ENCODE measurements at regions not wholly inside any gene's neighbourhood (a gene's known extent, or its start where the extent isn't known, plus 50 kb on each side); places are given as distances from the start of the nearest gene placed in this dataset.
A peak's percentile ranks its signal among the peaks of the same experiment; 100 is the strongest.
"Not testable (repeated sequence)": the region's sequence is repeated elsewhere in the genome, so short reads cannot be mapped to it uniquely, and the experiment has no call there.

GRCh38 chr10:28902215-28902614 lies 224.9 kb downstream of the BAMBI start:
- no peak for DNase-seq

- DNase-seq = no peak
These were observed 225.7 kb downstream of the BAMBI start for GRCh38 chr10:28903063-28903462.

GRCh38 chr10:28903736-28904135 lies 226.4 kb downstream of the BAMBI start:
- no peak for DNase-seq

DNA sequence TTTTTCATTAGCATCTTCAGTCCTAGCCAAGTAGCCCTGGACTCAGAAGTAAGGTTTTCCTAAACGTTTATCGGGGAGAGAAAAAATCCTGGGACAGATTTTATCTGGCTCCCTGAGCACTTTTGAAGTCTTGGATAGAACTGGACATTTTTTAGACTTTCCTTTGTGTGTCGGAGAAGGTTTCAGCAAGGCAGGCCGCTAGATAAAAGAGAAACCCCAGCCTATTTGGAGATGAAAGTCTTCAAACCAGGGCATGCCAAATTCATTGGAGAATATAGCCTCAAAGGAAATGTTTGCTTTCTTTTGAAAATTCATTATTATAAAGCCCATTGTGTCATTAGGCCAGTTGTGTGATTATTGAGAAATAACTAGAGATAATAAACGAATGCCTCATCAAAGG lies 228.1 kb downstream of the BAMBI start:
- no peak for DNase-seq

DNA sequence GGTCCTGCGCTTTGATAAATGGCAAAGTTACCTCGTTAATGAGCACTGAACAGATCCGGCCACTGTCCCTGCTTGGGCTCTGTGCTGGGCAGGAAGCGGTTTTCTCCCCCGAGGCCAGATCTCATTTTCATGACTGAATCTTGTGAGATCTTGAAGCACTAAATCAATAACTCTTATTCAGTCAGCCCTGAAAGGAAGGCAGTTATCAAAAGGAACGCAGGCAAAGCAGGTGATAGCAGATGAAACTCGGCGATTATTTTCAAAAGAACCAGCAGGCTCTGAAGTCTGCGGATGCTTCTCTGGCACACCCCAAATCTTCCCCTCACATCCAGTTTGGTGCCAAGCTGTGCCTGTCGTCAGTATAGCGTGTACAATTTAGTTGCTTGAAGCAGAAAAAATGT lies 228.7 kb downstream of the BAMBI start:
- DNase-seq = peak; percentile 50

DNA sequence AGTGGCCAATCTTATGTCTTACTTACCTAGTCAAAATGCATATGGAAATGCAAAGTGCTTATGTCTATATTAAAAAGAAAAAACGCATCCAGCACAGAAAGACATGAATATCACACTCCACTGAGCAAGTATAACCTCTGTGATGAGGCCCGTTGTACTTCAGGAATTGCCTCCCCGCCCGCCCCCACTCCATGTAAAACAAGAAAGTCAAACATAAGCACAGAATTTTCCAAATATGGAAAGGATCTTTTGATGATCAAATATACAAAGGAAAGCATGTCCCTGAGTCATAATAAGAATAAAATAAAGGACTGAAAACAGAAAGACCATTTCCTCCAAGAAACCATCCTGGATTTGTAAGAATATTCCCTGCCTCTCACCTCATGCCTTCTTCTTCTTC lies 229.1 kb downstream of the BAMBI start:
- no peak for DNase-seq

- no peak for DNase-seq
These were observed 229.6 kb downstream of the BAMBI start for GRCh38 chr10:28906934-28907333.

GRCh38 chr10:28909875-28910274 lies 232.6 kb downstream of the BAMBI start:
- no peak for DNase-seq

- no peak for DNase-seq
These were observed 233.6 kb downstream of the BAMBI start for GRCh38 chr10:28910956-28911355.

DNA sequence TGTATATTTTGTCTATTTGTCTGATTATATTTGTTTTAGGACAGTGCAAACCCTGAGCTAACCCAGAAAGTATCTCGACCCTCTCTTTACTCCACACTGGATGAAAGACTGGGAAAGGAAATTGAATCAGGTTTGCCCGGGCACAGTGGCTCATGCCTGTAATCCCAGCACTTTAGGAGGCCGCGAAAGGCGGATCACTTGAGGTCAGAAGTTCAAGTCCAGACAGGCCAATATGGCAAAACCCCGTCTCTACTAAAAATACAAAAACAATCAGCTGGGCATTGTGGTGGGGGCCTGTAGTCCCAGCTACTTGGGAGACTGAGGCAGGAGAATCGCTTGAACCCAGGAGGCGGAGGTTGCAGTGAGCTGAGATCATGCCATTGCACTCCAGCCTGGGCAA lies 234.2 kb downstream of the BAMBI start:
- not testable (repeated sequence) for DNase-seq

- DNase-seq = no peak
These were observed 234.9 kb downstream of the BAMBI start for GRCh38 chr10:28912017-28912783.

GRCh38 chr10:28913436-28914237 lies 236.3 kb downstream of the BAMBI start:
- DNase-seq = peak; percentile 84

GRCh38 chr10:28914701-28915100 lies 237.4 kb downstream of the BAMBI start:
- DNase-seq = no peak

DNA sequence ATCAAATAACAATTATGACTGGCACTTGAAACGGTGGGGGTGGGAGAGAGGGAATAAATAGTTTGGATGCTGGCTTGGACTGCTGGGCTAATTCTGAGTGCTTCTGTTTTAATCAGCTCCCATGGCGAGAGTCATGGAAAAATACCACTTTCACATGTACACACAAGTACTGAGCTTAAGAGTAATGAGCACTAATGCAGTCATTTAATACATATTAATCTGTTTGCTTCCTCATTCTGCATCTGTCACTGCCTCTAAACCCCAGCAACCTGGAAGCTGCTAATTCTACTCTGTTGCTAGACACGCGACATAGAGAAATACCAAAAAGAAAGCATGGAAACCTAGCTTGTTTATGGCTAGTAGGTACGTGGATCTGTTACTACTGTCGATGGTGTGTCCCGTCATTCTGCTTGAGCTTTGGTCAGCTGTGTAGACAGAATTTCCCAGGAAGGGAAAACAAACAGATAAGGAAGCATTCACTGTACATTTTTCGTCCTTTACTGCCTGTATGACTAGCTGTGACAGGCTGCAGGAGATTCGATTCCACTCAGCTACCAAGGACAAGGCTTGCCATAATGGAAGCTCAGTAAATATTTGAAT lies 238.8 kb downstream of the BAMBI start:
- no peak for DNase-seq

DNA sequence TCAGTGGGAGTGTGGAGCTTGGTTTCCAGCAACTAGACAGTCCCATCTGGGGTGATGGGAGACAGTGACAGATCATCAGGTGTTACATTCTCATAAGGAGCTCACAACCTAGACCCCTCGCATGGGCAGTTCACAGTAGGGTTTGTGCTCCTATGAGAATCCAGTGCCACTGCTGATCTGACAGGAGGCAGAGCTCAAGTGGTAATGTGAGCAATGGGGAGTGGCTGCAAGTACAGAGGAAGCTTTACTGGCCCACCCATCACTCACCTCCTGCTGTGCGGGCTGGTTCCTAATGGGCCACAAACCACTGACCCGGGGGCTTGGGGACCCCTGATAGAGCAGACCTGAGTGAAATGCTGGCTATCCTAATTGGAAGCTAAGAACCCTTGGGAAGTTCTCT lies 242.8 kb downstream of the BAMBI start:
- DNase-seq = no peak

- DNase-seq = no peak
These were observed 244.8 kb downstream of the BAMBI start for GRCh38 chr10:28922127-28922526.

DNA sequence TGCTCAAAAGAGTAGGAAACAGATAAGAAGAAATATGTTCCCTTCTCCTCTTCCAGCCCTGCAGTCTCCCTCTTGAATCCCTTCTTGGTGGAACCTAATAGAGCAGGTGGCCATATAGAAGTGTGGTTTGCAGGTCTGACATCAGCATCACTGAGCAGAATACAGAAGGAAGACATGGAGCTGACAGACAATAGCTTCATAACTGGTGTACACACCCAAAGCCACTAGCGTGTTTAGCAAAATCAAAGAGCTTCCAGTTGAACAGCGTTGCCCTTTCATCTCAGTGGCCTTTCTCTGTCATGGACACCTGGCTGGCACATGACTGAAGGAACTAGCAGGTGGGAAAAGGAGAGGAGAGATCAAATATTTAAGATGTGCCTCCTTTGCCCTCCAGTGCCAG lies 245.5 kb downstream of the BAMBI start:
- DNase-seq = peak; percentile 12

DNA sequence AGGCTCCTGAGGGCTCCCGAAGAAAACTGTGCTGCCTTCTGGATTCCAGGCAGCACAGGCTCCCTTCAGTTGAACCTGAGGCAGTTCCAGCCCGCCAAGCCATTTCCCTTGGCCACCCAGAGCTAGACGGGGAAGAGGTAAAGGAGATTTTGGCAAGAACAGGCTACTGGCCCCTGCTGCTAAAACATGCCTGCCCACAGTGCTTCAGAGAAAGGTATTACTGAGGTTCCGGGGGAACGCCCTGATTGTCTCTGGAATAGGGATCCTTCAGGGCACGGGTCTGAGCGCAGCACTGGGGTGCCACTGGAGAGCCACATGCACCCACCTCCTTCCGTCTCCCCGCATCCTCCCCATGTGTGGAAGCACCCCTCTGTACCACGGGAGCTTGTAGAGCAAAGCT lies 247.4 kb downstream of the BAMBI start:
- no peak for DNase-seq

DNA sequence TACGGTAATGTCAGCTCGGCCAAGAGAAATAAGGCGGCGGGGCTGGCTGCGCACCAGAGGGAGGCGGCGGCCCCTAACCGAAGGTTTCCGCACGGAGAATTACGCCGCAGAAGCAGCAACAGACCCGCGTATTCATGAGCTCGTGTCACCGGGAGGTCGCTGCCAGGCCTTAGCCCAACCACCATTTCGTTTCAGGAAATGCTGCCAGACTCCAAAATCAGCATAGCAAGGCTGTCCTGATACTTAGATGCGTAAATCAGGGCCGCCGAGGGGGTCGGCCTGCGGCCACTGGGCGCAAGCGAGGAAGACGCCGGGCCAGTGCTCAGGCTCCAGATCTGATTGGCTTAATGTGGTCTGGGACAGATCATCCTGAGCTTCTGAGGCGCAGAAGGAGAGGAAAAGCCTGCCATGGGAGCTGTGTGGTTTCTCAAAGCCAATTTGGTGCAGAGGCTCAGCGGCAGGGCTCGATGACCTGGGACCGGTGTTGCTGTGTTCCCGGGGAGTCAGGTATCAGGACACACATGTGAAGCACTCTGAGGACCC lies 247.9 kb downstream of the BAMBI start:
- DNase-seq = no peak

DNA sequence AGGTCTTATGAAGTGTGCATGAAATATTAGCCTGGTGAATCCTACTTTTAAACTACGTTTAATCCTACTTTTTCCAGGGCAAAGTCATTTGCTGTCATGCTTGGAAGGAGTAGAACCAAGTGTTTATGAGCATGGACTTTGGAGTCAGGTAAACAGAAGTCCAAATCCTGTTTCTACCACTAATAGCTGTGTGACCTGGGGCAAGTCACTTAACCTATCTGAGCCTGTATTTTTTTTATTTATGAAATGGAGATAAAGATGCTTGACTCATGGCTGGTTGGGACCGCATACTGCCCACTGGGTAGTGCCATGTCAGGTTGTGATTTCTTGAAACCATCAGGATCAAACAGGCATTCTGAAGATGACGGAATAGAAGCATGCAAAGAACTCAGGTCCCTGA lies 249.6 kb downstream of the BAMBI start:
- no peak for DNase-seq

GRCh38 chr10:28928484-28928883 lies 251.2 kb downstream of the BAMBI start:
- DNase-seq = peak; percentile 64

DNA sequence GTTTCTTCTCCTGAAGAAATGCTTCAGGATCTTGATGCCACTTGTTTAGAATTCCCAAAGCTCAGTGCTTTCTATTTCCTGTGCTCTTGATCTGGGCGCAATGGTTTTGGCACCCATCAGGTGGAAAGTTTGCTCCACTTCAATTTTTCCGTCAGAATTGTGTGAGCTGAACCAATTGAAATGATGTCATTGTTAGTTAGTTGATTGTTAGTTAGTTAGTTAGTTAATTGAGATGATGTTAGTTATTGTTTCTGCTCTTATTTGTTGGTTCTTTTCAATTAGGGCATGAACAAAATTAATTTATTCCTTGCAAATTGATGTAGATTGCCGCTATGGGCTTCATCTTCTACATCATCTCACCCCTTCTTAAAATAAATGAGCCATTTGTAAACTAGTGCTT lies 252.6 kb downstream of the BAMBI start:
- no peak for DNase-seq
